Neural cell (in vitro differentiated cells): ENCODE measurements at regions not wholly inside any gene's neighbourhood (a gene's known extent, or its start where the extent isn't known, plus 50 kb on each side); places are given as distances from the start of the nearest gene placed in this dataset.

Experiments used
- EP300 ChIP-seq: fragments of 450-650 bp; conservative IDR thresholded peaks from 2 replicates; pipeline ENCODE4 v1.6.1; 2014; ENCODE audit warnings: antibody characterized with exemption, mild to moderate bottlenecking, moderate library complexity; ENCODE audit not compliant: poor library complexity, severe bottlenecking
- MXI1 ChIP-seq: fragments of 450-650 bp; conservative IDR thresholded peaks from 2 replicates; pipeline ENCODE4 v1.6.1; 2014; ENCODE audit warnings: antibody characterized with exemption, mild to moderate bottlenecking; ENCODE audit not compliant: poor library complexity, severe bottlenecking
- POLR2AphosphoS5 ChIP-seq: IDR thresholded peaks from 2 replicates; pipeline ENCODE4 v1.6.1; 2012
- TAF1 ChIP-seq: IDR thresholded peaks from 2 replicates; pipeline ENCODE4 v1.6.1; 2012; ENCODE audit warnings: low read depth
- TF ChIP-seq, protein P1 (sequence below): fragments of 450-650 bp; IDR thresholded peaks from 2 replicates; pipeline ENCODE4 v1.5.1; 2014; ENCODE audit warnings: antibody characterized with exemption, mild to moderate bottlenecking, moderate library complexity; ENCODE audit not compliant: poor library complexity, severe bottlenecking

DNA sequence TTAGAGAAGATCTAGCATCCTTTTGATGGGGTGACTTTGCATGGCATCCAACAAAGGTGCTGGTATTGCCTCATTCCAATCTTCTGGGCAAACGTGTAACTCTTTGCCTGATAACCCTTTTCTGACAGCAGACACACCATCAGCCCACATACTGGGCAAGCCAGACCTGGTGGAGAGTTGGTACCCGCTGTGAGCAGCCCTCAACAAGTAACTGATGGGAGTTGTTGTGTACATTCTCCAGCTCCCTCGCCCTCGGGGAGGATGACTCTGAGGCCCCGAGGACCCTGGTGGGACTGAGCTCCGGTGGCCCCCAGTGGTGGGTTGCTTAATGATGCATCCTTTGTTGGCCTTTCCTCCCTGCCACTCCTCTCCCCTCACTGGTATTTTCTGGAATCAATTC is 102.4 kb upstream of the SLC6A11 start:
- TF ChIP-seq POLR2AphosphoS5 = no peak
- TF ChIP-seq, protein P1, sequence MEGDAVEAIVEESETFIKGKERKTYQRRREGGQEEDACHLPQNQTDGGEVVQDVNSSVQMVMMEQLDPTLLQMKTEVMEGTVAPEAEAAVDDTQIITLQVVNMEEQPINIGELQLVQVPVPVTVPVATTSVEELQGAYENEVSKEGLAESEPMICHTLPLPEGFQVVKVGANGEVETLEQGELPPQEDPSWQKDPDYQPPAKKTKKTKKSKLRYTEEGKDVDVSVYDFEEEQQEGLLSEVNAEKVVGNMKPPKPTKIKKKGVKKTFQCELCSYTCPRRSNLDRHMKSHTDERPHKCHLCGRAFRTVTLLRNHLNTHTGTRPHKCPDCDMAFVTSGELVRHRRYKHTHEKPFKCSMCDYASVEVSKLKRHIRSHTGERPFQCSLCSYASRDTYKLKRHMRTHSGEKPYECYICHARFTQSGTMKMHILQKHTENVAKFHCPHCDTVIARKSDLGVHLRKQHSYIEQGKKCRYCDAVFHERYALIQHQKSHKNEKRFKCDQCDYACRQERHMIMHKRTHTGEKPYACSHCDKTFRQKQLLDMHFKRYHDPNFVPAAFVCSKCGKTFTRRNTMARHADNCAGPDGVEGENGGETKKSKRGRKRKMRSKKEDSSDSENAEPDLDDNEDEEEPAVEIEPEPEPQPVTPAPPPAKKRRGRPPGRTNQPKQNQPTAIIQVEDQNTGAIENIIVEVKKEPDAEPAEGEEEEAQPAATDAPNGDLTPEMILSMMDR = no peak
- TF ChIP-seq EP300 = no peak
- TF ChIP-seq TAF1 = no peak
- TF ChIP-seq MXI1 = no peak
